ENCODE measurements at regions not wholly inside any gene's neighbourhood (a gene's known extent, or its start where the extent isn't known, plus 50 kb on each side); places are given as distances from the start of the nearest gene placed in this dataset.
A peak's percentile ranks its signal among the peaks of the same experiment; 100 is the strongest.

DNA sequence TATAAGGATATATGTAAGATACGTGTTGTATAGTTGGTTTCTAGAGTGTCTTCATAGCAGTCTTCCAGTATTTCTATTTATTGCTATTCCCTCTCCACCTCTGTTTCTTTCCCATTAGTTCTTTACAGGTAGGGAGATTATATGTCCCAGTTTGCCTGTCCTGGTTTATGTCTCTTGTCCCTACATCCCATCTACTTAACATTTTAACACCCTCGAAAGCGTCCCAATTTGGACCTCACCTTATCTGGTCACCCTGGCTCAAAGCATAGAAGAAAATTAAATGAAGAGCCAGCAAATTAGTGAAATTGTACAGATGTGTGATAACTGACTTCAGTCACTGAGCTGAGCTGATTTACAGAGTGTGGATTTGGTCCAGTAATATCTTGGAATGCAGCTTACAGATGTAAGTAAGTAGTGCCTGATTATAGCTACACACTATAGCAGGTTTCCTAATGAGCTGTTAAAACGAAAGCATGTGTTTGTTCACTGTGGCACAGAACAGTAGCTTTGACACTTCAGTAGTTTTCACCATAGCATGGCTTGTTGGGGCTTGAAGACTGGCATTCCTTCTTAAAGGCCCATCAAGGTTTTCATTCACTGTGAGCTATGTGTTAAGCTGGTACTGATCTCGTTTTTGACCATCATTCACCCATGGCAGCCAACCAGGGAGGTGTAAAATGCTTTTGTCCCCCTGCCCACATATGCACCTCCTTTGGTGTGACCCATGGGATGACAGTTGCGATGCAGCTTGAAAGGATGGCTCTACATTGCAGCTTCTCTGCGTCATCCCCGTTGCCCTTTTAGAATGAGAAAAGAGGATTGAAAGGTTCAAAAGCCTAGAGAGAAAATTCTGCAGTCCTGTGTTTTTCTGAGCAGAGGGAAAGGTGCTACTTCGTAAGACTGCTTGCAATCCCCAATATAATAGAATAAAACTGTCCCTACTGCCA, 192.1 kb upstream of the DMRT1 start:
- 33% methylated on average over 1 of the region's 9 CpGs for WGBS (ENCODE audit: insufficient coverage)
- no peak for DNase-seq
- CTCF ChIA-PET: interaction anchor here (0.8 to 1.9 kb wide), 7 partner anchors 28 to 115 kb away, joined by 3 to 5 read pairs (median 3); no protein-coding TSS in a partner anchor

DNA sequence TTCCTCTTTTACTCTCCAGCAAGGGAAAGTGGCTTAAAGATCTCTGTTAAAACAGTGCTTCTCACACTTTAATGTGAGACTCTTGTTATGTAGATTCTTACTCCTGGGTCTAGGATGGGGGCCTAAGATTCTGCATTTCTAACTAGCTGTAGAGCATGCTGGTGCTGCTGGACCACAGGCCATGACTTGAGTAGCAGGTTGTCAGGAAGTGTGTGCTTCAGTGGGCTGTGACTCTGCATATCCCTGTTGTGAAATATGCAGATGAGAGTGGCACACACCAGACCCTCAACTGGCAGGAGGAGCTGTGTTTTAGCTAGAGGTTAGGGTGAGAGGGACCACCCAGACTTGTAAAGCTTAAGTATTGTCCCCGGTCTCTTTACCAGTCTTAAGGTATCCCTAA, 191.1 kb upstream of the DMRT1 start:
- DNase-seq: peak; percentile 56 to 89 (median 83)
- Histone ChIP-seq H3K4me3 (ENCODE audit: control insufficient read depth in 1 of 7, extremely low read depth in 1 of 7, insufficient read depth in 4 of 7, low read depth in 2 of 7, low read length in 6 of 7) (peak overlapping the region in 1 of 7 experiments; percentile 33), H3K9me3 (ENCODE audit: control extremely low read depth in 1 of 5, control insufficient read depth in 4 of 5, insufficient read depth in 2 of 5, low read depth in 1 of 5, low read length in 4 of 5) (no peaks in the 10 kb centered on the region), H3K4me1 (ENCODE audit: control extremely low read depth in 1 of 4, control insufficient read depth in 4 of 4, insufficient read depth in 4 of 4, low read length in 3 of 4) (peaks cover 12 to 54% (median 35%) of the 10 kb centered on the region in 4 experiments), H3K27me3 (replicated peaks in 2 of 5; ENCODE audit: control insufficient read depth in 4 of 5, insufficient read depth in 5 of 5, low read length in 4 of 5) (no peaks in the 10 kb centered on the region), H3K27ac (ENCODE audit: insufficient read depth in 1 of 2, low read depth in 1 of 2, low read length in 2 of 2, poor library complexity in 1 of 2, severe bottlenecking in 2 of 2) (peak overlapping the region in 1 of 2 experiments; percentile 35), H3K36me3 (ENCODE audit: control insufficient read depth in 4 of 4, insufficient read depth in 4 of 4, low read length in 3 of 4) (no peaks in the 10 kb centered on the region)
- no CpG with 5 or more reads among the region's 1 CpG for WGBS (ENCODE audit: insufficient coverage)
- CTCF ChIA-PET: interaction anchor here (0.7 to 1.9 kb wide), 6 partner anchors 15 to 105 kb away, joined by 3 to 5 read pairs (median 3); no protein-coding TSS in a partner anchor
- POLR2A ChIA-PET: no interaction called here

More for the DNA sequence above, 192.1 kb upstream of the DMRT1 start:
- Histone ChIP-seq H3K4me3 (ENCODE audit: control insufficient read depth in 1 of 7, extremely low read depth in 1 of 7, insufficient read depth in 4 of 7, low read depth in 2 of 7, low read length in 6 of 7) (peak overlapping the region in 2 of 7 experiments; percentile 33 to 44), H3K36me3 (ENCODE audit: control insufficient read depth in 4 of 4, insufficient read depth in 4 of 4, low read length in 3 of 4) (no peaks in the 10 kb centered on the region), H3K4me1 (ENCODE audit: control extremely low read depth in 1 of 4, control insufficient read depth in 4 of 4, insufficient read depth in 4 of 4, low read length in 3 of 4) (peaks cover 12 to 48% (median 32%) of the 10 kb centered on the region in 4 experiments), H3K27me3 (replicated peaks in 2 of 5; ENCODE audit: control insufficient read depth in 4 of 5, insufficient read depth in 5 of 5, low read length in 4 of 5) (no peaks in the 10 kb centered on the region), H3K9me3 (ENCODE audit: control extremely low read depth in 1 of 5, control insufficient read depth in 4 of 5, insufficient read depth in 2 of 5, low read depth in 1 of 5, low read length in 4 of 5) (no peaks in the 10 kb centered on the region), H3K27ac (ENCODE audit: insufficient read depth in 1 of 2, low read depth in 1 of 2, low read length in 2 of 2, poor library complexity in 1 of 2, severe bottlenecking in 2 of 2) (no peak overlapping the region)
- POLR2A ChIA-PET: no interaction called here

- Histone ChIP-seq H3K27me3 (replicated peaks in 2 of 5; ENCODE audit: control insufficient read depth in 4 of 5, insufficient read depth in 5 of 5, low read length in 4 of 5) (no peaks in the 10 kb centered on the region), H3K36me3 (ENCODE audit: control insufficient read depth in 4 of 4, insufficient read depth in 4 of 4, low read length in 3 of 4) (no peaks in the 10 kb centered on the region), H3K27ac (ENCODE audit: insufficient read depth in 1 of 2, low read depth in 1 of 2, low read length in 2 of 2, poor library complexity in 1 of 2, severe bottlenecking in 2 of 2) (no peak overlapping the region), H3K9me3 (ENCODE audit: control extremely low read depth in 1 of 5, control insufficient read depth in 4 of 5, insufficient read depth in 2 of 5, low read depth in 1 of 5, low read length in 4 of 5) (no peaks in the 10 kb centered on the region), H3K4me3 (ENCODE audit: control insufficient read depth in 1 of 7, extremely low read depth in 1 of 7, insufficient read depth in 4 of 7, low read depth in 2 of 7, low read length in 6 of 7) (no peak overlapping the region), H3K4me1 (ENCODE audit: control extremely low read depth in 1 of 4, control insufficient read depth in 4 of 4, insufficient read depth in 4 of 4, low read length in 3 of 4) (peaks cover 12 to 61% (median 37%) of the 10 kb centered on the region in 4 experiments)
- CTCF ChIA-PET: no interaction called here
- DNase-seq: no peak
- POLR2A ChIA-PET: no interaction called here
- WGBS (ENCODE audit: insufficient coverage): 100% methylated on average over 1 of the region's 2 CpGs
Measured at GRCh38 chr9:651371-651770, 190.1 kb upstream of the DMRT1 start.

- no peak overlapping the region for H3K27ac ChIP-seq (ENCODE audit: insufficient read depth in 1 of 2, low read depth in 1 of 2, low read length in 2 of 2, poor library complexity in 1 of 2, severe bottlenecking in 2 of 2)
- H3K4me3 ChIP-seq (ENCODE audit: control insufficient read depth in 1 of 7, extremely low read depth in 1 of 7, insufficient read depth in 4 of 7, low read depth in 2 of 7, low read length in 6 of 7): no peak overlapping the region
- H3K4me1 ChIP-seq (ENCODE audit: control extremely low read depth in 1 of 4, control insufficient read depth in 4 of 4, insufficient read depth in 4 of 4, low read length in 3 of 4): peaks cover 12 to 74% (median 43%) of the 10 kb centered on the region in 4 experiments
- ChIA-PET POLR2A (no interaction called here), CTCF (no interaction called here)
- DNase-seq: no peak
- H3K27me3 ChIP-seq (replicated peaks in 2 of 5; ENCODE audit: control insufficient read depth in 4 of 5, insufficient read depth in 5 of 5, low read length in 4 of 5): no peaks in the 10 kb centered on the region
- WGBS (ENCODE audit: insufficient coverage): 97% methylated on average over 9 of the region's 9 CpGs
- no peaks in the 10 kb centered on the region for H3K36me3 ChIP-seq (ENCODE audit: control insufficient read depth in 4 of 4, insufficient read depth in 4 of 4, low read length in 3 of 4)
- no peaks in the 10 kb centered on the region for H3K9me3 ChIP-seq (ENCODE audit: control extremely low read depth in 1 of 5, control insufficient read depth in 4 of 5, insufficient read depth in 2 of 5, low read depth in 1 of 5, low read length in 4 of 5)
Measured at GRCh38 chr9:652914-653313, 188.6 kb upstream of the DMRT1 start.

- no peak for DNase-seq
- Histone ChIP-seq H3K36me3 (ENCODE audit: control insufficient read depth in 4 of 4, insufficient read depth in 4 of 4, low read length in 3 of 4) (no peaks in the 10 kb centered on the region), H3K9me3 (ENCODE audit: control extremely low read depth in 1 of 5, control insufficient read depth in 4 of 5, insufficient read depth in 2 of 5, low read depth in 1 of 5, low read length in 4 of 5) (no peaks in the 10 kb centered on the region), H3K4me3 (ENCODE audit: control insufficient read depth in 1 of 7, extremely low read depth in 1 of 7, insufficient read depth in 4 of 7, low read depth in 2 of 7, low read length in 6 of 7) (no peak overlapping the region), H3K27ac (ENCODE audit: insufficient read depth in 1 of 2, low read depth in 1 of 2, low read length in 2 of 2, poor library complexity in 1 of 2, severe bottlenecking in 2 of 2) (no peak overlapping the region), H3K4me1 (ENCODE audit: control extremely low read depth in 1 of 4, control insufficient read depth in 4 of 4, insufficient read depth in 4 of 4, low read length in 3 of 4) (peaks cover 12 to 74% (median 43%) of the 10 kb centered on the region in 4 experiments), H3K27me3 (replicated peaks in 2 of 5; ENCODE audit: control insufficient read depth in 4 of 5, insufficient read depth in 5 of 5, low read length in 4 of 5) (no peaks in the 10 kb centered on the region)
- 80% methylated on average over 1 of the region's 2 CpGs for WGBS (ENCODE audit: insufficient coverage)
- POLR2A ChIA-PET: no interaction called here
- CTCF ChIA-PET: no interaction called here
Measured at GRCh38 chr9:653421-653820, 188.1 kb upstream of the DMRT1 start.

DNA sequence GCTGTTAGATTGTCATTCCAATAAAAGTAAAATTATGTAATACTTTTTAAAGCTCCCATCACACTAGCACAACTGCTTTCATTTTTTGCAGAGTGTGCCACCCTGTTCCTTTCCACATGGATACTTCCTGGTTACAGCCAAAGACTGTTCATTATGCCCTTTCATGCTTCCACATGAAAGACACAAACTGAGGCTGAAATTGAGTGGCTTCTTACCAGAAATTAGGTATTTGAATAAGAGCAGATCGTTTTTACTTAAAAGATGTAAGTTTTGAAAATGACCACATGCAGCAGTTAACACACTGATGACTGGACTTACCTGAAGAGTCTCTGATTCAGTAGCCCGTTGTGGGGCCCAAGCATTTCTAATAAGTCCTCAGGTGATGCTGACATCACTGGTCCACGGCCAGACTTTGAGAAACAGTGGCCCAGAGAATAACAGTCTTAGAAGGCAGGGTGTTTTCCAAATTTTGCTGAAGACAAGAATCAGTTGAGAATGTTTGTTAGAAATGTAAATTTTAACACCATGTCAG, 187.6 kb upstream of the DMRT1 start:
- ChIA-PET POLR2A (no interaction called here), CTCF (no interaction called here)
- Histone ChIP-seq H3K4me3 (ENCODE audit: control insufficient read depth in 1 of 7, extremely low read depth in 1 of 7, insufficient read depth in 4 of 7, low read depth in 2 of 7, low read length in 6 of 7) (no peak overlapping the region), H3K27ac (ENCODE audit: insufficient read depth in 1 of 2, low read depth in 1 of 2, low read length in 2 of 2, poor library complexity in 1 of 2, severe bottlenecking in 2 of 2) (no peak overlapping the region), H3K9me3 (ENCODE audit: control extremely low read depth in 1 of 5, control insufficient read depth in 4 of 5, insufficient read depth in 2 of 5, low read depth in 1 of 5, low read length in 4 of 5) (no peaks in the 10 kb centered on the region), H3K4me1 (ENCODE audit: control extremely low read depth in 1 of 4, control insufficient read depth in 4 of 4, insufficient read depth in 4 of 4, low read length in 3 of 4) (peaks cover 12 to 74% (median 43%) of the 10 kb centered on the region in 4 experiments), H3K27me3 (replicated peaks in 2 of 5; ENCODE audit: control insufficient read depth in 4 of 5, insufficient read depth in 5 of 5, low read length in 4 of 5) (no peaks in the 10 kb centered on the region), H3K36me3 (ENCODE audit: control insufficient read depth in 4 of 4, insufficient read depth in 4 of 4, low read length in 3 of 4) (no peaks in the 10 kb centered on the region)
- no peak for DNase-seq
- 92% methylated on average over 1 of the region's 3 CpGs for WGBS (ENCODE audit: insufficient coverage)

DNA sequence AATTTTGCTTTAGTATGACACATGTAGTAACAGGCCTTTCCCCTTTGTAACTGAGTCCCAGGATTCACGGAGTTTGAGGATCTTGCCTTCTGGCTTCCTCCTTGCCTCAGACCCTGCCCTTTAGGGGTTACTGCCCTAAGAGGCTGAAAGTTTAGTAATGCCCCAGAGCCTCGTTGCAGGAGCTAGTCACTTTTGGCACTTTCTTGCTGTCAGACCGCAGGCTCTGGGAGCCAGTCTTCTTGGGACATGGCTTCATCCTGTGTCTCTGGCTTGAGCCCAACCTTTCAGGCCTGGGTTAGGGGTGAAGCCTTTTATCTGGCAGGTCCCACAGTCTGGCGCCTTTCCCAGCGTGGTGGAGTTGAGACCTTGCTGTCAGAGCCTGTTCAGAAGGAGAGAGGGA, 185.6 kb upstream of the DMRT1 start:
- CTCF ChIA-PET: interaction anchor here (1.1 kb wide), 1 partner anchor 11 kb away, joined by 3 read pairs; no protein-coding TSS in a partner anchor
- 79% methylated on average over 5 of the region's 5 CpGs for WGBS (ENCODE audit: insufficient coverage)
- POLR2A ChIA-PET: no interaction called here

More for the DNA sequence above, 185.6 kb upstream of the DMRT1 start:
- H3K4me3 ChIP-seq (ENCODE audit: control insufficient read depth in 1 of 7, extremely low read depth in 1 of 7, insufficient read depth in 4 of 7, low read depth in 2 of 7, low read length in 6 of 7): no peak overlapping the region
- DNase-seq: no peak
- H3K36me3 ChIP-seq (ENCODE audit: control insufficient read depth in 4 of 4, insufficient read depth in 4 of 4, low read length in 3 of 4): no peaks in the 10 kb centered on the region
- H3K27ac ChIP-seq (ENCODE audit: insufficient read depth in 1 of 2, low read depth in 1 of 2, low read length in 2 of 2, poor library complexity in 1 of 2, severe bottlenecking in 2 of 2): no peak overlapping the region
- H3K4me1 ChIP-seq (ENCODE audit: control extremely low read depth in 1 of 4, control insufficient read depth in 4 of 4, insufficient read depth in 4 of 4, low read length in 3 of 4): peaks cover 5 to 72% (median 42%) of the 10 kb centered on the region in 4 experiments
- H3K9me3 ChIP-seq (ENCODE audit: control extremely low read depth in 1 of 5, control insufficient read depth in 4 of 5, insufficient read depth in 2 of 5, low read depth in 1 of 5, low read length in 4 of 5): no peaks in the 10 kb centered on the region
- H3K27me3 ChIP-seq (replicated peaks in 2 of 5; ENCODE audit: control insufficient read depth in 4 of 5, insufficient read depth in 5 of 5, low read length in 4 of 5): no peaks in the 10 kb centered on the region

All from common myeloid progenitor, CD34-positive (primary cell).